HPDE6-E6E7 (cell line): ENCODE measurements at regions not wholly inside any gene's neighbourhood (a gene's known extent, or its start where the extent isn't known, plus 50 kb on each side); places are given as distances from the start of the nearest gene placed in this dataset.

Source experiments
- DNase-seq: peaks from one replicate; pipeline ENCODE4 v3.0.0; 2011; ENCODE audit warnings: missing footprints; ENCODE audit errors: extremely low spot score

- DNase-seq: no peak
These were observed 451.2 kb upstream of the ADGRL4 start for GRCh38 chr1:79457562-79458224.

- no peak for DNase-seq
These were observed 441.9 kb upstream of the ADGRL4 start for GRCh38 chr1:79448426-79448825.

GRCh38 chr1:79441238-79441637 lies 434.7 kb upstream of the ADGRL4 start:
- DNase-seq: no peak

- no peak for DNase-seq
These were observed 431.0 kb upstream of the ADGRL4 start for GRCh38 chr1:79437540-79437939.

- no peak for DNase-seq
These were observed 424.8 kb upstream of the ADGRL4 start for GRCh38 chr1:79431340-79431739.

GRCh38 chr1:79430437-79430836 lies 423.9 kb upstream of the ADGRL4 start:
- no peak for DNase-seq

GRCh38 chr1:79422726-79423125 lies 416.2 kb upstream of the ADGRL4 start:
- DNase-seq: no peak

- no peak for DNase-seq
These were observed 392.0 kb upstream of the ADGRL4 start for GRCh38 chr1:79398501-79398900.

GRCh38 chr1:79396901-79397300 lies 390.4 kb upstream of the ADGRL4 start:
- DNase-seq: no peak

GRCh38 chr1:79388694-79389361 lies 382.3 kb upstream of the ADGRL4 start:
- no peak for DNase-seq

GRCh38 chr1:79386730-79387129 lies 380.2 kb upstream of the ADGRL4 start:
- no peak for DNase-seq

- DNase-seq: no peak
These were observed 373.5 kb upstream of the ADGRL4 start for GRCh38 chr1:79380078-79380477.

- DNase-seq: no peak
These were observed 369.6 kb upstream of the ADGRL4 start for GRCh38 chr1:79376106-79376505.

- no peak for DNase-seq
These were observed 368.8 kb upstream of the ADGRL4 start for GRCh38 chr1:79375352-79375751.

- DNase-seq: no peak
These were observed 367.9 kb upstream of the ADGRL4 start for GRCh38 chr1:79374397-79374796.

GRCh38 chr1:79373481-79374125 lies 367.1 kb upstream of the ADGRL4 start:
- DNase-seq: no peak

- DNase-seq: no peak
These were observed 365.3 kb upstream of the ADGRL4 start for GRCh38 chr1:79371802-79372201.

- no peak for DNase-seq
These were observed 362.6 kb upstream of the ADGRL4 start for GRCh38 chr1:79369091-79369490.

GRCh38 chr1:79364896-79365295 lies 358.4 kb upstream of the ADGRL4 start:
- no peak for DNase-seq

GRCh38 chr1:79363430-79363829 lies 356.9 kb upstream of the ADGRL4 start:
- DNase-seq: no peak

- no peak for DNase-seq
These were observed 355.9 kb upstream of the ADGRL4 start for GRCh38 chr1:79362470-79362869.

- DNase-seq: no peak
These were observed 348.6 kb upstream of the ADGRL4 start for GRCh38 chr1:79355090-79355489.

- DNase-seq: peak; percentile 28
These were observed 346.7 kb upstream of the ADGRL4 start for GRCh38 chr1:79353224-79353623.
